Right atrium auricular region (tissue), 2 donors: ENCODE measurements at regions not wholly inside any gene's neighbourhood (a gene's known extent, or its start where the extent isn't known, plus 50 kb on each side); places are given as distances from the start of the nearest gene placed in this dataset.

Source experiments
- DNase-seq: peaks from one replicate; pipeline ENCODE4 v3.0.0-alpha.2; 2019; ENCODE audit warnings: low spot score
- H3K27ac ChIP-seq, 2 donors: fragments of 200-600 bp; sonication (generic); 1 replicate in 1 of 2; 2 replicates in 1 of 2; pipeline ENCODE4 v1.5.1; 2016 to 2019
- H3K27me3 ChIP-seq, 2 donors: fragments of 200-600 bp; sonication (generic); one replicate each; pipeline versions ENCODE4 v1.5.1 to v1.6.0; 2017 to 2019
- H3K36me3 ChIP-seq: fragments of 200-600 bp; sonication (generic); one replicate; pipeline ENCODE4 v1.5.1; 2016
- H3K4me1 ChIP-seq, 2 donors: fragments of 200-600 bp; sonication (generic); one replicate each; pipeline versions ENCODE4 v1.5.1 to v1.6.0; 2017 to 2019
- H3K4me3 ChIP-seq, 2 donors: fragments of 200-600 bp; sonication (generic); 1 replicate in 1 of 2; 2 replicates in 1 of 2; pipeline ENCODE4 v1.5.1; 2017 to 2019; ENCODE audit warnings: mild to moderate bottlenecking in 1 of 2, moderate library complexity in 1 of 2
- H3K9me3 ChIP-seq, 2 donors: fragments of 200-600 bp; sonication (generic); one replicate each; pipeline ENCODE4 v1.5.1; 2019
- TF ChIP-seq, protein P1 (sequence below), 2 donors: fragments of 200-600 bp; sonication (generic); IDR thresholded peaks; one replicate each; pipeline ENCODE4 v1.5.1; 2019; ENCODE audit warnings: antibody characterized with exemption in 2 of 2

DNA sequence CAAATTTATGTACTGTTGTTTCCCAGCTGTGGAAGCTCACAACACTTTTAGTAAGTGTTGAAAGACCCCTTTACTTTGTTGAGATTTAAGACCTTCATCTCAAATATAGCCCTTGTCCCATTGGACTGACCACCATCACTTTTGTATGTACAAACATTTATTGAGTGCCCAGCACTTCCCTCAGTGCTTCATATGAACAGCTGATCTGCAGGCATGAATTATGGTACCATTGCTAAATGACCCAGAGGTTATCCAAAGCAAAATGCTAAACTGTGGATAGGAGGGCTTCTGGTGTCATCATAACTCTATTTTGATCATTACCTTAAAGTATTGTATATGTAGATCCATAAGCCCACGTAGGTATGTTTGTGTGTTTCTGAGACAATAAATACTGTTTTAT, 285.7 kb upstream of the RGS6 start:
- H3K36me3 ChIP-seq, result no peaks in the 10 kb centered on the region
- no peak overlapping the region for H3K27ac ChIP-seq
- no peak for DNase-seq
- H3K27me3 ChIP-seq, result no peaks in the 10 kb centered on the region
- H3K9me3 ChIP-seq, result peaks cover 0 to 15% of the 10 kb centered on the region in 2 donors
- no peak overlapping the region for H3K4me3 ChIP-seq
- H3K4me1 ChIP-seq, result peaks cover 0 to 7% of the 10 kb centered on the region in 2 donors
- TF ChIP-seq, protein P1, sequence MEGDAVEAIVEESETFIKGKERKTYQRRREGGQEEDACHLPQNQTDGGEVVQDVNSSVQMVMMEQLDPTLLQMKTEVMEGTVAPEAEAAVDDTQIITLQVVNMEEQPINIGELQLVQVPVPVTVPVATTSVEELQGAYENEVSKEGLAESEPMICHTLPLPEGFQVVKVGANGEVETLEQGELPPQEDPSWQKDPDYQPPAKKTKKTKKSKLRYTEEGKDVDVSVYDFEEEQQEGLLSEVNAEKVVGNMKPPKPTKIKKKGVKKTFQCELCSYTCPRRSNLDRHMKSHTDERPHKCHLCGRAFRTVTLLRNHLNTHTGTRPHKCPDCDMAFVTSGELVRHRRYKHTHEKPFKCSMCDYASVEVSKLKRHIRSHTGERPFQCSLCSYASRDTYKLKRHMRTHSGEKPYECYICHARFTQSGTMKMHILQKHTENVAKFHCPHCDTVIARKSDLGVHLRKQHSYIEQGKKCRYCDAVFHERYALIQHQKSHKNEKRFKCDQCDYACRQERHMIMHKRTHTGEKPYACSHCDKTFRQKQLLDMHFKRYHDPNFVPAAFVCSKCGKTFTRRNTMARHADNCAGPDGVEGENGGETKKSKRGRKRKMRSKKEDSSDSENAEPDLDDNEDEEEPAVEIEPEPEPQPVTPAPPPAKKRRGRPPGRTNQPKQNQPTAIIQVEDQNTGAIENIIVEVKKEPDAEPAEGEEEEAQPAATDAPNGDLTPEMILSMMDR (IDR thresholded peaks at IDR 0.05), result no peak

DNA sequence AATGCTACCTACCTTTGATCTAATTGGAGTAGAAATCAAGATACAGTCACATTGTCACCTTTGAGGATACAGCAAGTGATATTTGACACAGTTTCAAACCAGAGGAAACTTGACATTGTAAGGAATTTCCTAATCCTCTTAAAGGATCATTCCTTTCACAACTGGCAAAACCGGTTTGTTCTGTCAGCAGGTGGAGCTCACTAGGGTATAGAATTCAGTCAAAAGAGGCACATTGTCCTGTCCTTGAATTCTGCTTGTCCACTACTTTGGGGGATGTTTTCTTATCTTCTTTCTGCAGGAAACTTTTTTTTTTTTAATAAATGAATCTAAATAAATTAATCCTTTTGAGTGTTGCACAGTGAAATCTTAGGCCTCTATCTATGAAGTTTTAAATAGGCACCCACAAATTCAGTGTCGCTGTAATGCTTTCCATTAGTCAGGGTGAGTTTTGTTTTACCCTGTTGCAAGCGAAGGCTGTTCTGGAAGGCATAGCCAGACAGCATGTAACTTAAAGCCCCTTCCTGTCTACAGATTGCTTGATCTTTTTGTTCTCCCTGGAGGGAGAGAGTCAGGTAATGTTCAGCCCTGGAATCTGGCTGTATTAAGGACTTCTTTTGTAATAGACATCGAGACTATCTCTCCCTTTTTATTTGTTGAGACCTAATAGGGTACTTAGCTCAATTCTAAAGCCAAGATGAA, 285.0 kb upstream of the RGS6 start:
- Histone ChIP-seq H3K27me3 (no peaks in the 10 kb centered on the region), H3K4me1 (peaks cover 0 to 10% of the 10 kb centered on the region in 2 donors), H3K9me3 (peaks cover 5 to 18% of the 10 kb centered on the region in 2 donors), H3K4me3 (no peak overlapping the region), H3K27ac (no peak overlapping the region), H3K36me3 (no peaks in the 10 kb centered on the region)
- no peak for DNase-seq
- TF ChIP-seq, protein P1 (IDR thresholded peaks at IDR 0.05), result no peak

DNA sequence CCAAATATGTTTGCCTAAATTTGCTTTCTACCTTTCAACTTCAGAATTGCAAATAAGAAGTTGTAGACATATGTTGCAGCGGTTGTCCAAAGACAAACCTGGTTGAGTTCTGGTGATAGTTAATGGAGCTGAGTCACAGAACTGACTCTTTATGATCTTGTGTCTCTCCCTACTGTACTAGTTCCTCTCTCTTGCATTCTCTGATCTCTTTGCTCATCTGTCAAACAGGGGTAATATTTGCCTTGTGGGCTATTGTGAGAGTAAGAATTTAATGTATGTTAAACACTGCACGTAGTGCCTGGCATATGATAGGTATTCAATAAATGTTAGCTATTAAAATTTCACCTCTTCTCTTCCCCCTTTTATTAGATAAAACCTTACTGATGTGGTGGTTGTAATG, 283.5 kb upstream of the RGS6 start:
- Histone ChIP-seq H3K27ac (no peak overlapping the region), H3K27me3 (no peaks in the 10 kb centered on the region), H3K36me3 (no peaks in the 10 kb centered on the region), H3K9me3 (peaks cover 6 to 17% of the 10 kb centered on the region in 2 donors), H3K4me1 (peaks cover 0 to 10% of the 10 kb centered on the region in 2 donors), H3K4me3 (no peak overlapping the region)
- DNase-seq, result no peak
- TF ChIP-seq, protein P1 (IDR thresholded peaks at IDR 0.05), result no peak

DNA sequence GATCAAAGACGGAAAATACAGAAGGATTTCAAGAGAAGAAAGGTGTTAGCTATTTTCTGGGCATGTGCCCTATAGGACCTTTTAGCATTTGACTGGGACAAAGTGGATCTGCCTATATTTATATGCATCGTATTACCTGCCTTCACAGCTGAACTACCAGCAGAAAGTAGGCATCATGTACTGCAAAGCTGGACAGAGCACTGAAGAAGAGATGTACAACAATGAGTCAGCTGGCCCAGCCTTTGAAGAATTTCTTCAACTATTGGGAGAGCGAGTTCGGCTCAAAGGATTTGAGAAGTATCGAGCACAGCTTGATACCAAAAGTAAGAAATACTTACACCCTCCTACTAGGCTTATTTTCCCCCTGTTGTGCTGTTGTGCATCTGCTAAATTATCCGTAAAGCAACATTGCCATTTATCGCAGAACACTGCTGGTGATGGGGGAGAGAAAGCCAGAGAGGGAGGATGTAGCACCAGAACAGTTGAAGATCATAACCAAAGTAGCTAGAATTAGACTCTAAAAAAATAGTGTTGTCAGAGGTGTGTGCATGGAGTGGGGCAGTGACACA, 282.0 kb upstream of the RGS6 start:
- H3K4me1 ChIP-seq, result peaks cover 0 to 10% of the 10 kb centered on the region in 2 donors
- peaks cover 6 to 17% of the 10 kb centered on the region in 2 donors for H3K9me3 ChIP-seq
- no peaks in the 10 kb centered on the region for H3K36me3 ChIP-seq
- TF ChIP-seq, protein P1 (IDR thresholded peaks at IDR 0.05), result no peak
- no peak for DNase-seq
- H3K27me3 ChIP-seq, result no peaks in the 10 kb centered on the region
- H3K27ac ChIP-seq, result no peak overlapping the region
- no peak overlapping the region for H3K4me3 ChIP-seq

DNA sequence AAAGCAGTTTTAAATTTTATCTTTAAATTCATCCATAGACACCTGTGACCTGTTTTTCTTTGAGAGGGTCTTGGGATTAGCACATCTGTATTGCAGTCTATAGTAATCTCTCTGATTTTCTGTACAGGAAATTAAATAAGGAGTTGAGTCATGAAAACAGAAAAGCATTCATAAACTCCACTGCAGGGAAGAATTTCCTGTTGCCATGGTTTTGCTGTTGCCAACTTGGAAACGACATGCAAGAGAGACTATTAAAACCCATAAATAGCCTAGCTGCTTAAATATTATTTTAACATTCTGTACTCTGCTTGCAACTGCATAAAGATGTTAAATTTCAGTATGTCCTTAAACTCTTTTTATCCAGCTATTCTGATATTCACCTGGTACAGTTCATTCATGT, 281.0 kb upstream of the RGS6 start:
- Histone ChIP-seq H3K36me3 (no peaks in the 10 kb centered on the region), H3K9me3 (peaks cover 6 to 17% of the 10 kb centered on the region in 2 donors), H3K27me3 (no peaks in the 10 kb centered on the region), H3K27ac (no peak overlapping the region), H3K4me1 (peaks cover 0 to 10% of the 10 kb centered on the region in 2 donors), H3K4me3 (no peak overlapping the region)
- no peak for DNase-seq
- TF ChIP-seq, protein P1 (IDR thresholded peaks at IDR 0.05), result no peak
